ENCODE measurements at regions not wholly inside any gene's neighbourhood (a gene's known extent, or its start where the extent isn't known, plus 50 kb on each side); places are given as distances from the start of the nearest gene placed in this dataset.

GRCh38 chr2:10183146-10183675 is 60.7 kb downstream of the RRM2 start:
- no peak for FAIRE-seq
- no peak for DNase-seq (ENCODE audit: low spot score)

GRCh38 chr2:10184421-10184820 is 61.9 kb downstream of the RRM2 start:
- FAIRE-seq = no peak
- no peak for DNase-seq (ENCODE audit: low spot score)

- no peak for DNase-seq (ENCODE audit: low spot score)
- no peak for FAIRE-seq
These were observed 62.5 kb downstream of the RRM2 start for GRCh38 chr2:10185046-10185445.

GRCh38 chr2:10185755-10186154 is 63.2 kb downstream of the RRM2 start:
- FAIRE-seq = no peak
- no peak for DNase-seq (ENCODE audit: low spot score)

GRCh38 chr2:10186868-10187535 is 64.5 kb downstream of the RRM2 start:
- no peak for FAIRE-seq
- no peak for DNase-seq (ENCODE audit: low spot score)

- DNase-seq (ENCODE audit: low spot score) (no peak), FAIRE-seq (no peak)
These were observed 65.1 kb downstream of the RRM2 start for GRCh38 chr2:10187661-10188060.

- DNase-seq (ENCODE audit: low spot score) (no peak), FAIRE-seq (no peak)
These were observed 65.7 kb downstream of the RRM2 start for GRCh38 chr2:10188211-10188610.

- DNase-seq (ENCODE audit: low spot score) (no peak), FAIRE-seq (no peak)
These were observed 66.3 kb downstream of the RRM2 start for GRCh38 chr2:10188729-10189305.

GRCh38 chr2:10190255-10190654 is 67.7 kb downstream of the RRM2 start:
- DNase-seq (ENCODE audit: low spot score) (no peak), FAIRE-seq (no peak)

GRCh38 chr2:10190737-10191532 is 68.4 kb downstream of the RRM2 start:
- DNase-seq (ENCODE audit: low spot score) (no peak), FAIRE-seq (peak; percentile 72)

GRCh38 chr2:10191554-10191953 is 69.0 kb downstream of the RRM2 start:
- no peak for DNase-seq (ENCODE audit: low spot score)
- FAIRE-seq = no peak

- FAIRE-seq = no peak
These were observed 70.0 kb downstream of the RRM2 start for GRCh38 chr2:10192392-10193015.

GRCh38 chr2:10193276-10193795 is 70.8 kb downstream of the RRM2 start:
- no peak for FAIRE-seq

More at GRCh38 chr2:10192392-10193015, 70.0 kb downstream of the RRM2 start:
- no peak for DNase-seq (ENCODE audit: low spot score)

GRCh38 chr2:10193851-10194820 is 71.6 kb downstream of the RRM2 start:
- no peak for FAIRE-seq
- no peak for DNase-seq (ENCODE audit: low spot score)

More at GRCh38 chr2:10193276-10193795, 70.8 kb downstream of the RRM2 start:
- DNase-seq (ENCODE audit: low spot score) = no peak

GRCh38 chr2:10195278-10196109 is 73.0 kb downstream of the RRM2 start:
- FAIRE-seq = peak; percentile 5

GRCh38 chr2:10196110-10196892 is 73.8 kb downstream of the RRM2 start:
- DNase-seq (ENCODE audit: low spot score) (no peak), FAIRE-seq (peak; percentile 30)

More at GRCh38 chr2:10195278-10196109, 73.0 kb downstream of the RRM2 start:
- DNase-seq (ENCODE audit: low spot score) = no peak

- no peak for DNase-seq (ENCODE audit: low spot score)
- no peak for FAIRE-seq
These were observed 74.6 kb downstream of the RRM2 start for GRCh38 chr2:10196948-10197696.

GRCh38 chr2:10197697-10198076 is 75.1 kb downstream of the RRM2 start:
- FAIRE-seq = no peak
- no peak for DNase-seq (ENCODE audit: low spot score)

All from urothelium cell line (cell line).